GM18502 (cell line): ENCODE measurements at regions not wholly inside any gene's neighbourhood (a gene's known extent, or its start where the extent isn't known, plus 50 kb on each side); places are given as distances from the start of the nearest gene placed in this dataset.
A peak's percentile ranks its signal among the peaks of the same experiment; 100 is the strongest.

Experiments used
- ATAC-seq: cut with Tn5 transposase; IDR thresholded peaks from one replicate; pipeline ENCODE4 v1.9.1; 2021; ENCODE audit warnings: mild to moderate bottlenecking; ENCODE audit not compliant: unreplicated experiment, poor library complexity

DNA sequence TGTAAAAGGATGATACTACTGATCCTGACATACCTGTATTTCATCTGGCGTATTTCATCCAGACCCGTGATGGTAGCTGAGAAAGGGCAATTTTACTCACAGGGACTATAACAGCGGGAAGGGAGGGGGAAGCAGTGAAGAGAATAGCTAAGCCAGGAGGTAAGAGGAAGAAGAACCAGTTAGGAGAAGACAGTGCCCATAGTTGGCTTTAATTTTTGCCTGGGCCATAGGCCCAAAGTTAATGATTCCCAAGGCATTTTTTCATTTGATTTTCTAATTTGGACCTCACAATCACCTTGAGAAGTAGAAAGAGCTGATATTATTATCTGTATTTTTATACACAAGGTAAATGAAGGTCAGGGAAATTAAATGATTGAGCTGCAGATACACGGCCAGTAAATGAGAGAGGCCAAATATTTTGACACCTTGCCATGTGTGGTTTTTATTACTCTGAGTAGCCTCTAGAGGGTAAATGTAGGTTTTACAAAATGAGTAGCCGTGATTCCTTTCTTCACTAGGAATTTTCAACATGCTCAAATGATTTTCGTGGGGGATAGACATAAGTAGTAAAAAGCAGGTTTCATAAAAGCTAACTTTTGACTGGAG lies 382.2 kb downstream of the FUT8 start:
- no peak for ATAC-seq

DNA sequence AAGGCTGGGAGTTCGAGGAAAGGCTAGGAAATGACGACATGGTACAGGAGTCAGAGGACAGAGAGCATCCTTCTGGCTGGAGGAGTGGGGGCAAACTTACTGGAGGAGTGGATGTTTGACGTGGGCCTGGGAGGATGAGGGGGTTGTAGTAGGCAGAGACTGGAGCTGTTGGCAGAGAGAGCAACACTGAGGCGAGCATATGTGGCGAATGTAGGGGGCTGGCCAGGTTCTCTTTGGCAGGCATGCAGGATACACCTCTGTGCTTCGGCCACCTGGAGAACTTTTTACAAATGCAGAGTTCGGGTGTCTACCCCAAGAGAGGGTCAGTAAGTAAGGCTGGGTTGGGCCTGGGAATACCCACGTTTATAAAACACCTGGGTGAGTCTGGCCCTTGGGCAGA lies 385.7 kb downstream of the FUT8 start:
- no peak for ATAC-seq

DNA sequence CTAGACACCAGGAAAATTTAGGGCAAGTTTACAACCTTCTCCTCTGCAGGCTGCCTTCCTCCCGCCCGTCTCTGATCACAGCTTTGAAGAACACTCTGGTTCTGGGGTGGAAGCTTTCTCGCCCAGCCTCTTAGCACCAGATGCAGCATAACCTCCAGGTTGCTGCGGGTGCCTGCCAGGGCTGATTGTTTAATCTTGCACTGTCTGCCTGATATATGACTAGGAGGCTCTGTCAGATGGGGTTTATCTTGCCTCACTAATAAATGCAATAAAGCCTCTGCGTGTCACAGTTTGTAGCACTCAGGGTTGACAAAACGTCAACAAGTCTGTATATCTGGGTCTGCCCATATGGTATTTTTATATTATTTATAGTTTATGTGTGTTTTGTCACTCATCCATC lies 388.2 kb downstream of the FUT8 start:
- ATAC-seq, result no peak

DNA sequence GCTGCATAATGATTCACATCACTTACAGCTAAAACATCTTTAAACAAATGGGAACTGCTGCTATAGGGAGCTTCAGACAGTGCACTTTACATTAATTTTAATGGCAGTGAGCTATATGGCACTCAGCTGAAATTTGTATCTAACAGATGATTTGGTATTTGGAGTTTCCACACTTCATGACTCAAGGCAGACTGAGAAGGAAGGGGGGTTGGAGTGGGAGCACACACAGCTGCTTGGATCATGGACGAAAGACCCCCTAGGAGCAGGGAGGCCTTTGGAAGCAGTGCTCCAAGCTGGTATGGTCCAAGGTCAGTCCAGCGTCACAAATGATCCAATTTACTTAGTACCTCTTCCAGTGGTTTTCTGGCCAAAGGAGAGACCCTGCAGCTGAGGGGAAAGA lies 389.7 kb downstream of the FUT8 start:
- ATAC-seq, result no peak

DNA sequence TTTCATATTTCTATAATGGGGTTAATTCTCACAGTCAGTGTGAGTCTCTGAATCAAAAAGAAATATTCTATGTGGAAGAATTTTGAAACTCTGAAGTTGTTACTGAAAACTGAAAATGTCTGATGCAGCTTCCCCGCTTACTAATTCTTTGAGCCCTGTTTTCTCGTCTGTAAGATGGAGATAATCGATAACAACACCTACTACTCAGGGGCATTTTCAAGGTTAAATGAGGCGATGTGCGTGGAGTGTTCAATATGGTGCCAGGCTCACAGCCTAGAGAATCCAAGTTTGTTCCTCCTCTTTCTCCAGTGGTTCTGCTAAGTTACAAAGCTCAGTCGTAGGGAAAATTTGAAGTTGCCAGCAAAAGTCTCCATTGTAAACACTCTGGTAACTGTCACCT lies 391.4 kb downstream of the FUT8 start:
- no peak for ATAC-seq

DNA sequence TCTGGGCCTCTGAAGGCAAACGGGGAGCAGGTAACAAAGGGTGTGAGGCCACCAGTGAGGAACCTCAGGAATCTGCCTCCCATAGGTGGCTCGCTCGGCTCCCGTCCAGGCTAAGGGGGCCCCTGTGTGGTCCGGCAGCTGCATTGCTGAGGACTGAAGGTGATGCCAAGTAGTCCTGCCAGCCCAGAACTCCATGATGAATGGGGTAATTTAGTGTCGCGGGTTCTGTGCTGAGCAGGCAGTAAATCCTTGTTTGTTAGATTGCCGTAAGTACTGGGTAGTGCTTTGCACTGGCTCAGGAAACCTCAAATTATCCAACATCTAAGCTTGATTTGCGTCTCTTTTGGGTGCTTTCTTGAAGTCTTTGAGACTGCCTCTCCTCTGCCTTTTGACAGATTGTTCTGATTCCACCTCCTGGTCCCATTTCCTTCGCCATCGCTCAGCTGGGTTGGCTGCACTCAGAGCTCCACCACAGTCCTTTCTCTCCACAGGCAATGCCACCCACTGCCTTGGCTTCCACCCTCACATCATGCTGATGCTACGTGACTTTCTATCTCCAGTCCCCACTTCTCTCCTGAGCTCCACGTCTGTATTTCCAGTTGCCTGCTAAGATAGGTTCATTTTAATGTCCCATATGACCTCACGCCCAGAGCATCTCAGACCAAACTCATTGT lies 392.0 kb downstream of the FUT8 start:
- peak; percentile 14 for ATAC-seq

DNA sequence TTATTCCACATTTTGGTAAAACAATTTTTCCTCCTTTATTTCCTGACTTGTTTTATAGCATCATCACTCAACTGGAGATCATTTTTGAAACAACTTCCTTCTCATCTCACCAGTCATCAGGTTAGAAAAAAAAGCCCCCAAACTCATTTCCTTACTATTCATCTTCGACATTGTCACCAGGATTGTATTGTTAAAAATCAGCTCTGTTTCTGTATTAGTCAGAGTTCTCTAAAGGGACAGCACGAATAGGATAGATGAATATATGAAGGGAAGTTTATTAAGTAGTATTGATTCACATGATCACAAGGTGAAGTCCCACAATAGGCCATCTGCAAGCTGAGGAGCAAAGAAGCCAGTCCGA lies 392.6 kb downstream of the FUT8 start:
- ATAC-seq, result peak; percentile 71

DNA sequence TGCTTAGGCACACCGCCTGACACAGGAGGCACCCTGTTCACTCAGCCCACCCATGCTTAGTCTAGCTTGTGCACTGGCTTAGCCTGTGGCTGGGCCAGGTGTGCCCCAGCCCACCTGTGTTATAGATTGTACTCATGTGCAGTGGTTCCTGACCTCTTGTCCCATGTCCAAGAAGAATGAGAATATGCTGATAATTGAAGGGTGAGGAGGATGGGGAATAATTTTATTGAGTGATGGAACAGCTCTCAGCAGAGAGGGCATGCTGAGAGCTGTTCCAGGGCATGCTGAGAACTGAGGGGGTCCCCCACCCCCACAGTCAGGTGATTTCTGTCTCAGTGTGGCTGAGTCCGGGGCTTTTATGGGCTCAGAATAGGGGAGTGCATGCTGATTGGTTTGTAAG lies 395.9 kb downstream of the FUT8 start:
- no peak for ATAC-seq

DNA sequence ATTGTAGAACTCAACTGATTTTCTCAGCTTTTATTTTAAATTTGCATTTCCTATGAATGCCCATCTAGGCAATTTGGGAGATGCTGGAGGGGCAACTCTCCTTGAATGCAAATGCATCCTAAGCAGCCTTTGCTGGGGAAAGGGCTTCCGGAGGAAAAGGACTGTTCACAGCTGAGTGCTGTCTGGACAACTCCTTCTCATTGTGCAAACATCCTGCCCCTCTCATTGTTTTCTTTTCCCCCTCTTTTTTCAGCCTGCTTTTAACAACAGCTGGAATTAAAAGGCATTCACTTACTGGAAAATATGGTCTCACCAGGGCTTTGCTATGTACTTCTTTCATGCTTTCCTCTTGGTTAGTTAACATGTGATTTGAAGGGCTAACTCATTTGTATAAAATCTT lies 397.8 kb downstream of the FUT8 start:
- ATAC-seq, result no peak

DNA sequence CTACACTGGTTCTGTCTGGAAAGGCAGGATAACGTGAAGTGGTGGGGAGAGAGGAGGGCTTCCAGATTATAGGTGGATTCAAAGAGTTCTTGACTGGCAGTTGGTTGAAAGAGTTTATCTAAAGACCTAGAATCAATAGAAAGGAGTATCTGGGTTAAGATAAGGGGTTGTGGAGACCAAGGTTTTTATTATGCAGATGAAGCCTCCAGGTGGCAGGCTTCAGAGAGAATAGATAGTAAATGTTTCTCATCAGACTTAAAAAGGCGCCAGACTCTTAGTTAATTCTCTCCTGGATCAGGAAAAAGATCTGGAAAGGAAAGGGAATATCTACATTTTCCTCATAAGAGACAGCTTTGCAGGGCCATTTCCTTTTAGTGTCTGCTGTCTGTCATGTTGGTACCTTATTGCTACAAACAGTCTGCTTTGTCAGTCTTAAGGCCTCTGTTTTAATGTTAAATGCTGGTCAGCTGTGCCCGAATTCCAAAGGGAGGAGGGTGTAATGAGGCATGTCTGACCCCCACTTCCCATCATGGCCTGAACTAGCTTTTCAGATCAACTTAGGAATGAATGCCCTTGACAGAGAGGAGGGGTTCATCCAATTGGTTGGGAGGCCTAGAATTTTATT lies 401.3 kb downstream of the FUT8 start:
- no peak for ATAC-seq

DNA sequence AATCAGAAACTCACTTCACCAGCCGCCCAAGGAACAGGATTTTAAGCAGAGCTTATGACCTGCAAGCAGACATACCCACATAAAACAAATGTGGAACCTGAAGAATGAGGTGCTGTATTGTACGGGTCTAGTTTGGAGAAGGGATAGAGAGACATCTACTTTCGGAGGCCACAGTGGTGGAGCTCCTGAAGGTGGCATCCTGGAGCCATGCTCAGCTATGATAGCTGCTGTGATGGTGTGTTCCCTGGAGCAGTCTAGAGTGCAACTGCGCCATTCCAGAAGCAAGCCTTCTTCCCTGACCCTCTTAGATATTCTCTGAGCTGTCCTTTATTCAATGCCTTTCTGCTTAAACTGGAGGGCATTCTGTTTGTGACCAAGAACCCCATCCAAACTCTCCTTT lies 402.6 kb downstream of the FUT8 start:
- no peak for ATAC-seq

DNA sequence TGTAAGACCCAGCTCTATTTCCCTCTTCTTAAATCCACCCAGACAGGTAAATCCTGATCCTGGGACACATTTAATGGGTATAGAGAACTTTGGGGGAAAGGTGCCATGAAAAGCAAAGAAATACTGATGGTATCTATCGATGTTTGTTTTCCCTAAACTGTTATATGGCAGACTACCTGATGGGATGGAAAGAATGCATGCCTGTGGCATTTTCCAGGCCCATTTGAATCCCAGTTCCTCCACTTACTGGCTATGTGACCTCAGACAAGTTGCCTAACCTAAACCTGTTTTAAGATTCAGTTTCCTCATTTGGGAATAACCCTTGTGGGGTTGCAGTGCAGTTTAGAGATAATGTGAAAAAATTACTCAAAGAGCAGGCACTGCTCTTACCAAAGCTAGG lies 404.5 kb downstream of the FUT8 start:
- ATAC-seq, result no peak

DNA sequence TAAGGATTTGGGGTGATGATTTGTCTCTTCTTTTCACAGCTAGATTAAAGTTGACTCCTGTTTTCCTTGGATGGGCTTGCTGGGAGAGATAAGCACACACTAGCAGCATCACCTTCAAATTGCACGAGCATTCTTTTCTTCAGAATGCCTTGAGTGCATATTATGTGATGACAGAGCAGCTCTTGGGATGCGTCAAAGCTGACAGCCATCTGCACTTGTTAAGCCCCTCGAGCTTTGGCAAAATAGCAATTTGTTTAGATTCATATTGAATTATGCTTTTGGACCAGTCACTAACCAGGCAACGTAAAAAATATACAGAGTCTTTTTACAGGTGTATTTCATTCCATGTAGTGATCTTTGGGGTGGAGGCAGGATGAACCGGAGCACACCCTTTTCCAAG lies 407.0 kb downstream of the FUT8 start:
- ATAC-seq, result no peak

DNA sequence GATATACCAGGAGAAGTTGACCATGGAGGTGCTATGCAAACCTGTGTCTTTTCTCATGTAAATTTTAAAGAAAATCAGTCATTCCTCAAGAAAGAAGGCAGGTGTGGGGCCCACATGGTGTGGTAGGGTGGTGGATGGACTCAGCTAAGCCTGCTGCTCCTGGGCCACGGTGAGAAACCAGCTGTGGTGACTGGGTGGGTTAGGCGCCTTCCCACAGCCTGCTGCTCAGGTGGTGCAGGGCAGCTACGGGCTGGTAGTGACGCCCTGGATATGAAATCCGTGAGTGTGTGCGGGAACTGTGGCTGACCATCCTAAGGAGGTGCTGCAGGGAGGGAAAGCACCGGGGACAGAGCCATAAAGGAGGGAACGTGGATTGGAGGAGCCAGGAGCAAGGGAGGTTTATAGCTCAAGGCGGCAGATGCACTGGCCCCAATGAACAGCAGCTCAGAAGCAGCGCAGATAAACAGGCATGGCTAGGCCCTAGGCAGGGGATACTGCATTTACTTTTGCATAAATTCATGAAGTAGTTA lies 408.8 kb downstream of the FUT8 start:
- ATAC-seq, result no peak

DNA sequence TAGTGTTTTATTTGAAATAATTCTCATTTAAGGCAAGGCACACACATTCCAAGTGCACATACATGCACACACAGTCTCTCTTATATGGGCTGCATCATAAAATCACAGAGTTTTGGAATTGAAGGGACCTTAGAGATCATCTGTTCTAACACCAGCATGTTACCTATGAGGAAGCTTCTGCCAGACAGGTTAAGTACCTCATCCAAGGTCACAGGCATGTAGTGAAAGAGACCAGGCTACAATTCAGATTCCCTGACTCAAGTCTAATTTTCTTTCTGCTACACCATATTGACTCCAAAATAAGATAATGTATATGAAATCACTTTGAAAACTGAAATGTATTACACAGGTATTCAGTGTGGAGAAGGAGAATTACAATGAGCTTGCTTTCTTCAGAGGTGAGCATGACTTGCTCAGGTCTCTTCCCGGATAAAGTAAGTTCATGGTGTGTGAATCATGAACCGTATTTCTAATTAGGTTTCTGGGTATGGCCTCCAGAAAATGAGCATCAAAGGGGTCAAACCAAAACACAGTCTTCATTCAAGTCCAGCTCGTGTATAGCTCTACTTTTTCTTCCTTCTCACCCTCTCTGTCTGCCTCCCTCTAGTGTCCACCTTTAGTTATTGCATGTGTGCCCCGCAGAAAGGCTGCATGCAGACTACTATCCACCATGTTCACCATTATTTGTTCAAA lies 411.9 kb downstream of the FUT8 start:
- peak; percentile 71 for ATAC-seq

DNA sequence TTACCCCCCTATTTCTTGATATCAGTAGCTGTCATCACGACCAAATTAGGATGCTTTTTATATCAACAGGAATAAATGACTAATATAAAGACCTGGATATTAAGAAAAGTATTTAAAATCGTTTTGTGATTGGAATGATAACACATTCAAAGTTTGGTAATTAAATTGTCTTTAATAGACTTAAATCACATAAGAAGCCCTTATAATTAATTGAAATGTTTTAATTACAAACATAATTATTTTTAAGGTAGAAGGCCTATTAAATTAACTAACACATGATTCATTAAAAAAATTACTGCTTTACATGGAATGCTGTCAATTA lies 412.4 kb downstream of the FUT8 start:
- no peak for ATAC-seq

DNA sequence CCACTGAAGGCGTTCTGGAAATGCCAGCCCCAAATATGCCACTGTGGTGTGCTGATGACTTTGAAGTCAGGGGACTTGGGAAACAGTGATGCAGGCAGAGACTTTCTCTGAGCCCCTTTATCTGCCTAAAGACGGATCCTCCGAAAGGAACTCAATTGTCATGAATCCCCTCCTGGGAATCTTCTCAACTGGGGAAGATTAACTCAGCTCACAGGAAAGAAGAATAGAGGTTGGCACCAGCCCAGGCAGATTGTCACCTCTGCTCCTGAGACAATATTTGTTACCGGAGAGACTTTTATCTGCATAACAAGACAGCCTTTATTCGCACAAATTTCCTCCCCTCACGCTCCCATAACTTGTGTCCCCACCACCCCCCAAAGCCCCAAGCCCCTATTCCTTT lies 414.4 kb downstream of the FUT8 start:
- no peak for ATAC-seq

DNA sequence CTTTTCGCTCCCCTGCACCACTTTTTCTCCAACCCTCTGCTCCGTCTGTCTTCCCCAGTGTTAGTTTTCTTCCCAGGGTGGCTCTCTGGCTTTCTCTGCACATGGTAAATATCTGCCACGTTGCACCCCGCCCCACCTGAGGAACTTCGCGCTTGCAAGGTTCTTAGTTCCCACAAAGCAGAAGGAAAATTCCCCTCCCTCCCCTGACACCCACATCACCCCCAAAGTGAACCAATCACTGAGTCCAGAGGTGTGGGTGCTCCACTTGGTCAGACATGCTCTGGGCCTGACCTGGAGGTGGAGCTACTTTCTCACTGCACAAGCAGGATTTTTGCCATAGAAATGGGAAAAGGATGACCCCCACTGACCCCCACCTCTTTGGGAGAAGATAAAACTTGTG lies 415.0 kb downstream of the FUT8 start:
- ATAC-seq, result no peak

DNA sequence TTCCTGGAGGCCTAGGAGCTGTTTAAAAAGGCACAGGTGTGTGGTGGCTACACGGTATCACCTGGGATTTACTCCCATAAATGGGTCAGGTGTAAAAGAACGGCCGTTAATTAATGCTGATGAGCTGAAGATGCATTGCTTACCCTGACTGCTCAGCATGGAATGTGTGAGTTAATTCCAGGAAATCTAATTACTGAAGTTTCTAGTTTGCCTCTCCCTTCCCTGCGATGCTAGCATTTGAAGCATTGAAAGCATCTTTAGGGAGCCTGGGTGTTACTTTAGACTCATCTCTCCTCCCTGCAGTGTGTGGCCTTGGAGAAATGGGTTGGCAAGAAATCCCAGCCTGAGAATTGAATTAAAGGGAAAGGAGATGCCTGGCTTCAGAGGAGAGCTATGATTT lies 415.9 kb downstream of the FUT8 start:
- ATAC-seq, result no peak

DNA sequence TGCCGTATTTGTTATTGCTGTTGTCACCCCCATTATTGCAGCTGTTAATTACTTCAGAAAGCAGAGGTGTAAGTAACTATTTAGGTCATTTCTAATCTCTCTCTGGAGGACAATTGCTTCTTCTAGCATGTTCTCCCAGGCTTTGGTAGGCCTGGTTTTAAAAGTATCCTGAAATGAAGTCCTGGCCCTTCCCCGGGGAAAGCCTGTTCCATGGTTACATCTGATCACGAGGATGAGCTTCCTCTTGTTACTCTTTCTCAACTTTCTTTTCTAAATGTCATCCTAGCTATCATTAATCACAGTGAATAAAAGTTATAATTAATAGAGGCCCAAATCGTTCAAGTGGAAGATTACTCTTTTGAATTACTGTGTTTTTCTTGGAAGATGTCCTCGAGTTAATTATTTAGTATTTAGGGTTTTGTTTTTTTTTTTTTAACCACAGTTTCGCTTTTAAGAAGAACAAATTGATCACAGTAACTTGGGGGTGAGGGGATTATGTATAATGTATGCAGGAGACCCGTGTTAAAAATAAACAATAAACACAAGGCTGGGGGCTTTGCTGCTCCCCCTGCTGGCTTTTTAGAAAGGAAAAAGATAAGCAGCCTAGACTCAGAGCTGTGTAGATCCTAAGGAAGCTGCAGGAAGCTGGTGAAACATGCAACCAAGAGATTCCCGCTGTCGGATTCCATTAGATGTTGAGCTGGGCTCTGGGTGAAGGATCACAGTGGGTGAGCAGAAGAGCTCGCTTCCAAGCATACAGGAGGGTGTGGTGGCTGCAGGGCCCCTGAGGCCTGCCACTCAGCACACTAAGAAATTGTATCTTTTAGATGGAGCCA lies 420.1 kb downstream of the FUT8 start:
- ATAC-seq, result no peak
